PC-9 (cell line): ENCODE measurements at regions not wholly inside any gene's neighbourhood (a gene's known extent, or its start where the extent isn't known, plus 50 kb on each side); places are given as distances from the start of the nearest gene placed in this dataset.
"Not testable (repeated sequence)": the region's sequence is repeated elsewhere in the genome, so short reads cannot be mapped to it uniquely, and the experiment has no call there.

ENCODE experiments used
- BruUV-seq: library from RNA; stranded (reverse); fragments of 400-500 nt; replicated peaks from 2 replicates; lab custom pipeline; 2021; lab: Mats Ljungman, UMichigan
- CTCF ChIA-PET: fragments of 300-600 bp; sonication (Branson Sonifier 250); formaldehyde crosslinking; loops from one replicate; lab custom pipeline; 2022; ENCODE audit warnings: antibody characterized with exemption; lab: Charles Lee
- POLR2A ChIA-PET: fragments of 300-600 bp; sonication (Branson Sonifier 250); formaldehyde crosslinking; loops from one replicate; lab custom pipeline; 2022; ENCODE audit warnings: antibody characterized with exemption; ENCODE audit not compliant: unreplicated experiment; lab: Charles Lee
- DNase-seq, 2 experiments: peaks; one replicate each; pipeline versions ENCODE4 v3.0.0 to v3.0.0-alpha.2; 2015 to 2022; ENCODE audit warnings: mixed read lengths in 1 of 2
- H2AFZ ChIP-seq: fragments of 200-600 bp; sonication (generic); 2 replicates; pipeline ENCODE4 v1.8.1; 2017; ENCODE audit warnings: antibody characterized with exemption
- H3F3A ChIP-seq: fragments of 200-600 bp; sonication (generic); 2 replicates; pipeline ENCODE4 v1.8.1; 2017; ENCODE audit warnings: antibody characterized with exemption, mild to moderate bottlenecking, low read depth; ENCODE audit not compliant: insufficient read depth
- H3K27ac ChIP-seq: fragments of 200-600 bp; sonication (generic); 2 replicates; pipeline ENCODE4 v1.6.1; 2016; ENCODE audit warnings: mixed run types
- H3K27me3 ChIP-seq: fragments of 200-600 bp; sonication (generic); 2 replicates; pipeline ENCODE4 v1.6.1; 2016; ENCODE audit warnings: low read depth, mixed run types; ENCODE audit not compliant: insufficient read depth
- H3K36me3 ChIP-seq: fragments of 200-600 bp; sonication (generic); 2 replicates; pipeline ENCODE4 v1.6.1; 2016; ENCODE audit warnings: low read depth, mixed run types
- H3K4me1 ChIP-seq: fragments of 200-600 bp; sonication (generic); replicated peaks from 2 replicates; pipeline ENCODE4 v1.6.1; 2016; ENCODE audit warnings: mixed run types; ENCODE audit not compliant: insufficient read depth
- H3K4me2 ChIP-seq: fragments of 200-600 bp; sonication (generic); 2 replicates; pipeline ENCODE4 v1.6.1; 2017; ENCODE audit warnings: mixed run types
- H3K4me3 ChIP-seq: fragments of 200-600 bp; sonication (generic); 2 replicates; pipeline ENCODE4 v1.6.1; 2016; ENCODE audit warnings: mixed run types
- H3K79me2 ChIP-seq: fragments of 200-600 bp; sonication (generic); 2 replicates; pipeline ENCODE4 v1.6.1; 2017; ENCODE audit warnings: low read depth, mixed run types
- H3K9me2 ChIP-seq: fragments of 200-600 bp; sonication (generic); 2 replicates; pipeline ENCODE4 v1.8.1; 2017; ENCODE audit warnings: mild to moderate bottlenecking; ENCODE audit not compliant: insufficient read depth
- H3K9me3 ChIP-seq: fragments of 200-600 bp; sonication (generic); 2 replicates; pipeline ENCODE4 v1.8.1; 2016; ENCODE audit warnings: low read depth; ENCODE audit not compliant: insufficient read depth
- H4K20me1 ChIP-seq: fragments of 200-600 bp; sonication (generic); 2 replicates; pipeline ENCODE4 v1.8.1; 2017; ENCODE audit not compliant: insufficient read depth
- CTCF ChIP-seq: fragments of 200-600 bp; sonication (generic); conservative IDR thresholded peaks from 2 replicates; pipeline ENCODE4 v1.6.1; 2017; ENCODE audit warnings: mixed run types, antibody characterized with exemption, mild to moderate bottlenecking, moderate library complexity
- EZH2 ChIP-seq: fragments of 200-600 bp; sonication (generic); IDR thresholded peaks from 2 replicates; pipeline ENCODE4 v1.8.0; 2017; ENCODE audit warnings: antibody characterized with exemption, low read depth
- intact Hi-C: fragments of 100-400 bp; cut with micrococcal nuclease; formaldehyde crosslinking; loops from one replicate; pipeline ENCODE4 v1.10.0; 2022; ENCODE audit not compliant: unreplicated experiment

DNA sequence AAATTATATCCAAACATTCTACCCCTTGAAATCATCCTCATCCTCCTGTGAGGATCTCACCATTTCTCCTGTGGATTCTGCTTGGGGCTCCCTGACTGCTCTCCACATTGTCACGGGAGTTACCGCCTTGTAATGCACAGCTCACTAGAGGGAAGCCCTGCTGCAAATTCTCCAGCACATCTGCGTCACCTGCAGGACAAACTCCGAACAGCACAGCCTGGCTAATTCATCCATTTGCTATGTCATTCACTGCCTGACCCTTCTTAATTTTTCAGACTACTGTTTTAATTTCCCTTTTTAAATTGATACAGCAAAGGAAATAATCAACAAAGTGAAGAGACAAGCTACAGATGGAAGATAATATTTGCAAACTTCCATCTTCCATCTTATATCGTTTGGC, 627.4 kb downstream of the FBXO15 start:
- Histone ChIP-seq H3K27ac (no peak overlapping the region), H3K9me2 (no peaks in the 10 kb centered on the region), H3K4me1 (no peaks in the 10 kb centered on the region), H3K27me3 (no peaks in the 10 kb centered on the region), H4K20me1 (no peaks in the 10 kb centered on the region), H3K79me2 (no peaks in the 10 kb centered on the region), H3F3A (no peaks in the 10 kb centered on the region), H3K36me3 (no peaks in the 10 kb centered on the region), H3K4me3 (no peak overlapping the region), H3K9me3 (no peaks in the 10 kb centered on the region), H3K4me2 (no peak overlapping the region), H2AFZ (no peak overlapping the region)
- ChIA-PET POLR2A (no interaction called here), CTCF (no interaction called here)
- intact Hi-C loops: no loop called here
- BruUV-seq: no TSS peak
- no peak for DNase-seq
- TF ChIP-seq CTCF: no peak
- TF ChIP-seq EZH2: no peak

- H3K9me3 ChIP-seq, BruUV-seq, CTCF ChIA-PET: not testable (repeated sequence)
These were observed 631.6 kb downstream of the FBXO15 start for GRCh38 chr18:73516056-73516455.

GRCh38 chr18:73514449-73514848, 633.2 kb downstream of the FBXO15 start:
- Histone ChIP-seq H3F3A (no peaks in the 10 kb centered on the region), H3K9me2 (no peaks in the 10 kb centered on the region), H3K27me3 (no peaks in the 10 kb centered on the region), H3K27ac (no peak overlapping the region), H3K9me3 (no peaks in the 10 kb centered on the region), H3K4me3 (no peak overlapping the region), H2AFZ (0 out of 2 replicates have a peak overlapping the region, but pooled peaks have one; percentile 60), H3K4me1 (no peaks in the 10 kb centered on the region), H3K79me2 (no peaks in the 10 kb centered on the region), H3K36me3 (no peaks in the 10 kb centered on the region), H4K20me1 (no peaks in the 10 kb centered on the region), H3K4me2 (no peak overlapping the region)
- no TSS peak for BruUV-seq
- ChIA-PET CTCF (no interaction called here), POLR2A (interaction anchor here (0.6 kb wide), 1 partner anchor 27 kb away, joined by 6 read pairs; no protein-coding TSS in a partner anchor)
- no peak for TF ChIP-seq EZH2
- TF ChIP-seq CTCF: no peak
- no peak for DNase-seq
- intact Hi-C loops: no loop called here

More at GRCh38 chr18:73516056-73516455, 631.6 kb downstream of the FBXO15 start:
- H3F3A ChIP-seq, H3K36me3 ChIP-seq, H3K79me2 ChIP-seq, H3K4me2 ChIP-seq, H3K4me1 ChIP-seq, intact Hi-C loops, H2AFZ ChIP-seq, H3K27me3 ChIP-seq, H3K27ac ChIP-seq, H3K9me2 ChIP-seq, H4K20me1 ChIP-seq, H3K4me3 ChIP-seq, DNase-seq: not testable (repeated sequence)
- POLR2A ChIA-PET: interaction anchor here (0.6 kb wide), 1 partner anchor 682 kb away, joined by 3 read pairs; no protein-coding TSS in a partner anchor
